ENCODE measurements at regions not wholly inside any gene's neighbourhood (a gene's known extent, or its start where the extent isn't known, plus 50 kb on each side); places are given as distances from the start of the nearest gene placed in this dataset.

- no peak for TF ChIP-seq EZH2phosphoT487 (IDR thresholded peaks at IDR 0.05; ENCODE audit: insufficient read depth, low read depth)
- no peak for TF ChIP-seq EZH2 (IDR thresholded peaks at IDR 0.05; ENCODE audit: insufficient read depth, poor library complexity, severe bottlenecking)
Observed at GRCh38 chr2:138234265-138234664, 267.3 kb upstream of the SPOPL start.

All from GM23248 (cell line).